ENCODE measurements at regions not wholly inside any gene's neighbourhood (a gene's known extent, or its start where the extent isn't known, plus 50 kb on each side); places are given as distances from the start of the nearest gene placed in this dataset.

GRCh38 chr11:11701070-11701469 is 79.3 kb upstream of the GALNT18 start:
- no peak overlapping the region for H3K9ac ChIP-seq (ENCODE audit: low read length)
- DNase-seq = peak; percentile 51
- no peaks in the 10 kb centered on the region for H3F3A ChIP-seq (ENCODE audit: low read length, unreplicated experiment)
- ChIA-PET POLR2A (ENCODE audit: unreplicated experiment) (no interaction called here), CTCF (interaction anchor here (0.7 kb wide), 1 partner anchor 86 kb away, joined by 3 read pairs; no protein-coding TSS in a partner anchor)
- H3K4me1 ChIP-seq (ENCODE audit: insufficient read depth, low read length) = peaks cover 2% of the 10 kb centered on the region; the same call in 1 of the 2 replicates
- intact Hi-C loops (cut with micrococcal nuclease) = loop anchor here (1.0 kb wide), 1 partner anchor 86 kb away; no protein-coding TSS in a partner anchor
- no peak overlapping the region for H3K4me3 ChIP-seq (ENCODE audit: low read length)
- H3K27me3 ChIP-seq (ENCODE audit: low read length) = no peaks in the 10 kb centered on the region
- H2AFZ ChIP-seq (ENCODE audit: low read length) = no peak overlapping the region
- peak; percentile 67 for ATAC-seq
- H3K9me2 ChIP-seq (replicated peaks; ENCODE audit: low read length) = no peaks in the 10 kb centered on the region
- H3K27ac ChIP-seq (ENCODE audit: low read length) = no peak overlapping the region
- BruUV-seq (replicated peaks) = no TSS peak
- H3K4me2 ChIP-seq (ENCODE audit: low read length) = no peak overlapping the region
- no peaks in the 10 kb centered on the region for H4K20me1 ChIP-seq (ENCODE audit: low read length)
- H3K9me3 ChIP-seq (ENCODE audit: low read length) = no peaks in the 10 kb centered on the region
- H3K79me2 ChIP-seq (ENCODE audit: low read length) = no peaks in the 10 kb centered on the region
- TF ChIP-seq CTCF (conservative IDR thresholded peaks at IDR 0.05; ENCODE audit: low read depth, low read length) (no peak; the same call in 1 of the 2 replicates), EZH2phosphoT487 (IDR thresholded peaks at IDR 0.05; ENCODE audit: borderline replicate concordance, low read length) (no peak), EZH2 (IDR thresholded peaks at IDR 0.05; ENCODE audit: low read length, unreplicated experiment) (no peak)
- no peaks in the 10 kb centered on the region for H3K36me3 ChIP-seq (ENCODE audit: low read depth, low read length)

GRCh38 chr11:11697796-11698195 is 76.0 kb upstream of the GALNT18 start:
- Histone ChIP-seq H3K4me2 (ENCODE audit: low read length) (no peak overlapping the region), H3K9ac (ENCODE audit: low read length) (no peak overlapping the region), H4K20me1 (ENCODE audit: low read length) (no peaks in the 10 kb centered on the region), H3K4me1 (ENCODE audit: insufficient read depth, low read length) (no peaks in the 10 kb centered on the region), H3K4me3 (ENCODE audit: low read length) (no peak overlapping the region), H3K9me2 (replicated peaks; ENCODE audit: low read length) (no peaks in the 10 kb centered on the region), H3F3A (ENCODE audit: low read length, unreplicated experiment) (no peaks in the 10 kb centered on the region), H3K36me3 (ENCODE audit: low read depth, low read length) (no peaks in the 10 kb centered on the region), H3K79me2 (ENCODE audit: low read length) (no peaks in the 10 kb centered on the region), H3K27me3 (ENCODE audit: low read length) (no peaks in the 10 kb centered on the region), H2AFZ (ENCODE audit: low read length) (no peak overlapping the region), H3K27ac (ENCODE audit: low read length) (no peak overlapping the region), H3K9me3 (ENCODE audit: low read length) (no peaks in the 10 kb centered on the region)
- DNase-seq (no peak), ATAC-seq (no peak)
- ChIA-PET POLR2A (ENCODE audit: unreplicated experiment) (no interaction called here), CTCF (no interaction called here)
- BruUV-seq (replicated peaks) = no TSS peak
- intact Hi-C loops (cut with micrococcal nuclease) = no loop called here
- TF ChIP-seq EZH2phosphoT487 (IDR thresholded peaks at IDR 0.05; ENCODE audit: borderline replicate concordance, low read length) (no peak), EZH2 (IDR thresholded peaks at IDR 0.05; ENCODE audit: low read length, unreplicated experiment) (no peak), CTCF (conservative IDR thresholded peaks at IDR 0.05; ENCODE audit: low read depth, low read length) (no peak)

GRCh38 chr11:11691296-11692151 is 69.7 kb upstream of the GALNT18 start:
- Histone ChIP-seq H3F3A (ENCODE audit: low read length, unreplicated experiment) (no peaks in the 10 kb centered on the region), H3K36me3 (ENCODE audit: low read depth, low read length) (no peaks in the 10 kb centered on the region), H3K27me3 (ENCODE audit: low read length) (no peaks in the 10 kb centered on the region), H3K27ac (ENCODE audit: low read length) (no peak overlapping the region), H3K9me2 (replicated peaks; ENCODE audit: low read length) (no peaks in the 10 kb centered on the region), H3K4me1 (ENCODE audit: insufficient read depth, low read length) (no peaks in the 10 kb centered on the region), H4K20me1 (ENCODE audit: low read length) (no peaks in the 10 kb centered on the region), H2AFZ (ENCODE audit: low read length) (no peak overlapping the region), H3K9ac (ENCODE audit: low read length) (no peak overlapping the region), H3K79me2 (ENCODE audit: low read length) (no peaks in the 10 kb centered on the region), H3K4me2 (ENCODE audit: low read length) (no peak overlapping the region), H3K4me3 (ENCODE audit: low read length) (no peak overlapping the region), H3K9me3 (ENCODE audit: low read length) (no peaks in the 10 kb centered on the region)
- no TSS peak for BruUV-seq (replicated peaks)
- TF ChIP-seq EZH2phosphoT487 (IDR thresholded peaks at IDR 0.05; ENCODE audit: borderline replicate concordance, low read length) (no peak), EZH2 (IDR thresholded peaks at IDR 0.05; ENCODE audit: low read length, unreplicated experiment) (no peak), CTCF (conservative IDR thresholded peaks at IDR 0.05; ENCODE audit: low read depth, low read length) (no peak)
- intact Hi-C loops (cut with micrococcal nuclease) = no loop called here
- POLR2A ChIA-PET (ENCODE audit: unreplicated experiment) = no interaction called here
- ATAC-seq (no peak), DNase-seq (no peak)
- CTCF ChIA-PET = no interaction called here
